SK-N-SH (cell line): ENCODE measurements at regions not wholly inside any gene's neighbourhood (a gene's known extent, or its start where the extent isn't known, plus 50 kb on each side); places are given as distances from the start of the nearest gene placed in this dataset.

Experiments
- CTCF ChIA-PET: fragments of 300-600, 350-600 bp; formaldehyde crosslinking; extraction: SDS; loops from one replicate; lab custom pipeline; 2021; lab: Yijun Ruan, JAX
- POLR2A ChIA-PET: fragments of 350-600 bp; sonication (Branson Sonifier 250); formaldehyde crosslinking; extraction: SDS; loops from one replicate; lab custom pipeline; 2020; ENCODE audit warnings: antibody characterized with exemption, inconsistent platforms; lab: Yijun Ruan, JAX
- DNase-seq: peaks from one replicate; pipeline ENCODE4 v3.0.0; 2012
- H2AFZ ChIP-seq: fragments of 200-600 bp; sonication (generic); 2 replicates; pipeline ENCODE4 v1.8.1; 2016; ENCODE audit warnings: antibody characterized with exemption, mild to moderate bottlenecking, low read depth
- H3F3A ChIP-seq: fragments of 200-600 bp; sonication (generic); replicated peaks from 2 replicates; pipeline ENCODE3; 2016; ENCODE audit warnings: antibody characterized with exemption, mild to moderate bottlenecking; ENCODE audit not compliant: insufficient read depth
- H3K27ac ChIP-seq, 2 experiments: fragments of 200-500 bp in 1 of 2; fragments of 200-600 bp in 1 of 2; sonication (Bioruptor generic) in 1 of 2; sonication (generic), shearing (Covaris generic) in 1 of 2; 2 replicates each; pipeline versions ENCODE4 v1.5.1 to v1.6.1; 2014 to 2016; ENCODE audit warnings: low read depth in 2 of 2, inconsistent platforms in 1 of 2, low read length in 1 of 2, mild to moderate bottlenecking in 1 of 2, mixed read lengths in 1 of 2
- H3K27me3 ChIP-seq: fragments of 200-600 bp; sonication (generic), shearing (Covaris generic); 2 replicates; pipeline ENCODE4 v1.6.1; 2016; ENCODE audit warnings: mixed run types; ENCODE audit not compliant: insufficient read depth
- H3K36me3 ChIP-seq, 2 experiments: fragments of 200-500 bp in 1 of 2; fragments of 200-600 bp in 1 of 2; sonication (Bioruptor generic) in 1 of 2; sonication (generic) in 1 of 2; replicated peaks in 1 of 2; 2 replicates each; pipeline versions ENCODE3 to v1.5.1; 2014 to 2016; ENCODE audit warnings: low read length in 1 of 2, mild to moderate bottlenecking in 1 of 2; ENCODE audit not compliant: insufficient read depth in 2 of 2, control insufficient read depth in 1 of 2
- H3K4me1 ChIP-seq, 2 experiments: fragments of 200-500 bp in 1 of 2; fragments of 200-600 bp in 1 of 2; sonication (Bioruptor generic) in 1 of 2; sonication (generic), shearing (Covaris generic) in 1 of 2; 2 replicates each; pipeline versions ENCODE4 v1.5.1 to v1.6.1; 2014 to 2016; ENCODE audit warnings: low read depth in 1 of 2, low read length in 1 of 2, mixed run types in 1 of 2; ENCODE audit not compliant: insufficient read depth in 2 of 2, control insufficient read depth in 1 of 2
- H3K4me2 ChIP-seq: fragments of 200-600 bp; sonication (generic), shearing (Covaris generic); 2 replicates; pipeline ENCODE4 v1.6.1; 2017; ENCODE audit warnings: mixed run types
- H3K4me3 ChIP-seq, 2 experiments: fragments of 200-500 bp in 1 of 2; fragments of 200-600 bp in 1 of 2; sonication (Bioruptor generic) in 1 of 2; sonication (generic), shearing (Covaris generic) in 1 of 2; 2 replicates each; pipeline versions ENCODE4 v1.5.1 to v1.8.1; 2014 to 2016; ENCODE audit warnings: low read depth in 2 of 2, inconsistent platforms in 1 of 2, low read length in 1 of 2, mild to moderate bottlenecking in 1 of 2, mixed read lengths in 1 of 2, moderate library complexity in 1 of 2
- H3K79me2 ChIP-seq: fragments of 200-600 bp; sonication (generic); 2 replicates; pipeline ENCODE4 v1.8.1; 2017; ENCODE audit warnings: mild to moderate bottlenecking; ENCODE audit not compliant: insufficient read depth
- H3K9ac ChIP-seq: fragments of 200-600 bp; sonication (generic); 2 replicates; pipeline ENCODE4 v1.6.1; 2017; ENCODE audit warnings: mixed run types
- H3K9me2 ChIP-seq: fragments of 200-600 bp; sonication (generic); 2 replicates; pipeline ENCODE4 v1.6.1; 2017; ENCODE audit warnings: mixed run types
- H3K9me3 ChIP-seq: fragments of 200-600 bp; sonication (generic); 2 replicates; pipeline ENCODE4 v1.6.1; 2017; ENCODE audit warnings: mixed run types, mild to moderate bottlenecking, moderate library complexity
- H4K20me1 ChIP-seq: fragments of 200-600 bp; sonication (generic); 2 replicates; pipeline ENCODE4 v1.6.1; 2017; ENCODE audit warnings: mild to moderate bottlenecking, mixed run types; ENCODE audit not compliant: insufficient read depth
- CHD2 ChIP-seq: fragments of 150-350 bp; IDR thresholded peaks from 2 replicates; pipeline ENCODE4 v1.6.1; 2018; ENCODE audit warnings: low read length; ENCODE audit not compliant: partially characterized antibody
- ELF1 ChIP-seq: IDR thresholded peaks from 2 replicates; pipeline ENCODE4 v1.4.0; 2012
- EZH2phosphoT487 ChIP-seq: fragments of 200-600 bp; sonication (generic); IDR thresholded peaks from 2 replicates; pipeline ENCODE4 v1.6.1; 2017; ENCODE audit warnings: low read depth, mixed run types, mild to moderate bottlenecking, antibody characterized with exemption, moderate library complexity, borderline replicate concordance
- FOSL2 ChIP-seq: IDR thresholded peaks from 2 replicates; pipeline ENCODE4 v1.4.0; 2012; ENCODE audit warnings: low read depth, mild to moderate bottlenecking, moderate library complexity, borderline replicate concordance
- FOXJ3 ChIP-seq: sonication (generic); formaldehyde crosslinking; IDR thresholded peaks from 2 replicates; pipeline ENCODE4 v1.5.1; 2020; ENCODE audit warnings: mild to moderate bottlenecking, missing genetic modification reagents
- FOXM1 ChIP-seq: IDR thresholded peaks from 2 replicates; pipeline ENCODE4 v1.4.0; 2012; ENCODE audit warnings: low read depth, mild to moderate bottlenecking
- GABPA ChIP-seq: IDR thresholded peaks from 2 replicates; pipeline ENCODE4 v1.4.0; 2012; ENCODE audit warnings: low read depth, mild to moderate bottlenecking
- IRF3 ChIP-seq: fragments of 150-350 bp; IDR thresholded peaks from 2 replicates; pipeline ENCODE4 v1.6.1; 2016; ENCODE audit warnings: mild to moderate bottlenecking, low read depth, low read length
- JUND ChIP-seq: IDR thresholded peaks from 2 replicates; pipeline ENCODE4 v1.4.0; 2012
- MEF2A ChIP-seq: IDR thresholded peaks from 2 replicates; pipeline ENCODE4 v1.4.0; 2012; ENCODE audit warnings: low read depth, borderline replicate concordance
- POLR2AphosphoS5 ChIP-seq: IDR thresholded peaks from 2 replicates; pipeline ENCODE4 v1.6.1; 2012; ENCODE audit warnings: low read depth, low read length
- RAD21 ChIP-seq: IDR thresholded peaks from 2 replicates; pipeline ENCODE4 v1.6.1; 2012; ENCODE audit warnings: mild to moderate bottlenecking, low read length
- RCOR1 ChIP-seq: fragments of 150-350 bp; IDR thresholded peaks from 2 replicates; pipeline ENCODE4 v1.6.1; 2017; ENCODE audit warnings: antibody characterized with exemption, low read length
- RFX5 ChIP-seq: IDR thresholded peaks from 2 replicates; pipeline ENCODE4 v1.6.1; 2012; ENCODE audit warnings: mild to moderate bottlenecking, improper control_type of control experiment, low read length
- SIN3A ChIP-seq: IDR thresholded peaks from 2 replicates; pipeline ENCODE4 v1.6.1; 2012; ENCODE audit warnings: low read depth, mild to moderate bottlenecking, low read length, moderate library complexity, borderline replicate concordance
- TEAD4 ChIP-seq: IDR thresholded peaks from 2 replicates; pipeline ENCODE4 v1.4.0; 2012; ENCODE audit warnings: mild to moderate bottlenecking, borderline replicate concordance; ENCODE audit not compliant: insufficient read depth
- YY1 ChIP-seq: IDR thresholded peaks from 2 replicates; pipeline ENCODE4 v1.4.0; 2012; ENCODE audit warnings: low read depth, mild to moderate bottlenecking
- WGBS: methylation state at CpG from one replicate; pipeline ENCODE4 v1.1.6; 2017; ENCODE audit warnings: low lambda C conversion rate; 5-methylcytosine and 5-hydroxymethylcytosine counted together
- TF ChIP-seq, protein P1 (sequence below): fragments of 150-350 bp; IDR thresholded peaks from 2 replicates; pipeline ENCODE4 v1.6.1; 2017; ENCODE audit warnings: antibody characterized with exemption, low read length, low read depth, borderline replicate concordance
- TF ChIP-seq, protein P2 (sequence below): IDR thresholded peaks from 2 replicates; pipeline ENCODE4 v1.4.0; 2012; ENCODE audit warnings: low read depth, borderline replicate concordance
- TF ChIP-seq, protein P3 (sequence below): IDR thresholded peaks from 2 replicates; pipeline ENCODE4 v1.4.0; 2012; ENCODE audit warnings: low read depth

DNA sequence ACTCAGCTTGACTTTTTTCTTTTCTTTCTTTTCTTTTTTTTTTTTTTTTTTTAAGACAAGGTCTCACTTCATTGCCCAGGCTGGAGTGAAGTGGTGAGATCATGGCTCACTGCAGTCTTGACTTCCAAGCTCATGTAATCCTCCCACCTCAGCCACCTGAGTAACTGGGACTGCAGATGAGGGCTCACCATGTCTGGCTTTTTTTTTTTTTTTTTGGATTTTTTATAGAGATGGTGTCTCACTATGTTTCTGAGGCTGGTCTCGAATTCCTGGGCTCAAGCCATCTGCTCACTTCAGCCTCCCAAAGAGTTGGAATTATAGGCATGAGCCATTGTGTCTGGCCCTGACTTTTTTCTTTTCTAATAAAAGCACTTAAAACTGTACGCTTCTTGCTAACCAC is 358.2 kb upstream of the IGFBP3 start:
- Histone ChIP-seq H2AFZ (no peak overlapping the region), H3K27ac (no peak overlapping the region), H3K27me3 (no peaks in the 10 kb centered on the region), H3K4me3 (no peak overlapping the region), H3K9me2 (no peaks in the 10 kb centered on the region), H4K20me1 (no peaks in the 10 kb centered on the region), H3K4me2 (no peak overlapping the region), H3K9me3 (no peaks in the 10 kb centered on the region), H3K4me1 (no peaks in the 10 kb centered on the region)
- WGBS: 79% methylated on average over 2 of the region's 2 CpGs
- DNase-seq: no peak
- CTCF ChIA-PET: no interaction called here
- POLR2A ChIA-PET: no interaction called here
- TF ChIP-seq FOSL2: no peak
- no peak for TF ChIP-seq RCOR1
- no peak for TF ChIP-seq ELF1
- TF ChIP-seq, protein P1, sequence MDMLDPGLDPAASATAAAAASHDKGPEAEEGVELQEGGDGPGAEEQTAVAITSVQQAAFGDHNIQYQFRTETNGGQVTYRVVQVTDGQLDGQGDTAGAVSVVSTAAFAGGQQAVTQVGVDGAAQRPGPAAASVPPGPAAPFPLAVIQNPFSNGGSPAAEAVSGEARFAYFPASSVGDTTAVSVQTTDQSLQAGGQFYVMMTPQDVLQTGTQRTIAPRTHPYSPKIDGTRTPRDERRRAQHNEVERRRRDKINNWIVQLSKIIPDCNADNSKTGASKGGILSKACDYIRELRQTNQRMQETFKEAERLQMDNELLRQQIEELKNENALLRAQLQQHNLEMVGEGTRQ: no peak
- TF ChIP-seq, protein P2, sequence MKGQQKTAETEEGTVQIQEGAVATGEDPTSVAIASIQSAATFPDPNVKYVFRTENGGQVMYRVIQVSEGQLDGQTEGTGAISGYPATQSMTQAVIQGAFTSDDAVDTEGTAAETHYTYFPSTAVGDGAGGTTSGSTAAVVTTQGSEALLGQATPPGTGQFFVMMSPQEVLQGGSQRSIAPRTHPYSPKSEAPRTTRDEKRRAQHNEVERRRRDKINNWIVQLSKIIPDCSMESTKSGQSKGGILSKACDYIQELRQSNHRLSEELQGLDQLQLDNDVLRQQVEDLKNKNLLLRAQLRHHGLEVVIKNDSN: no peak
- TF ChIP-seq CHD2: no peak
- no peak for TF ChIP-seq FOXJ3 (CRISPR knock-in tag)
- TF ChIP-seq, all 33 proteins: peak for 0
- Histone ChIP-seq H3K79me2 (no peaks in the 10 kb centered on the region), H3K36me3 (no peaks in the 10 kb centered on the region), H3K9ac (no peak overlapping the region), H3F3A (no peaks in the 10 kb centered on the region)

DNA sequence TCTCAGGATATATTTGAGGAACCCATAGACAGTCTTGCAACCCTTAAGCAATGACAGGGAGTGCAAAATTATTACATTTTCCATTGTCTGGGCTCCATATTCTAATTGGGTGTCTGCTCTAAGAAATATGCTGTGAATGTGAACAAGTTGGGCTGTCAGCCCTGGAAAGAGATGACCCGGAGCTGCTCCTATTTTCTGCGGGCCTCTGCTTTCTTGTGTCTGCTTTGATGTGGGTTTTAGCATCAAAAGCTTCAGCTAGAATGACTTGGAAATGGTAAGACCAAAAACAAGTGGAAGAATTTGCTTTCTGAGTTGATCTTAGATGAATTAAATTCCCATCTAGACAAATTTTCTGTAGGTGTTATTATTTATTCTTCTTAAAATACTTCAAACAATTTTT is 343.6 kb upstream of the IGFBP3 start:
- DNase-seq: no peak
- Histone ChIP-seq H3K36me3 (no peaks in the 10 kb centered on the region), H4K20me1 (no peaks in the 10 kb centered on the region), H3K27ac (no peak overlapping the region), H3K9me3 (peaks cover 12% of the 10 kb centered on the region), H3K4me1 (no peaks in the 10 kb centered on the region), H3K9me2 (no peaks in the 10 kb centered on the region), H3K9ac (no peak overlapping the region), H3K4me3 (no peak overlapping the region), H3K79me2 (no peaks in the 10 kb centered on the region), H3K4me2 (no peak overlapping the region), H3K27me3 (no peaks in the 10 kb centered on the region), H2AFZ (no peak overlapping the region), H3F3A (peaks cover 7% of the 10 kb centered on the region)
- POLR2A ChIA-PET: no interaction called here
- 69% methylated on average over 2 of the region's 2 CpGs for WGBS
- TF ChIP-seq SIN3A (no peak), IRF3 (no peak), RFX5 (no peak), GABPA (no peak), FOXJ3 (CRISPR knock-in tag) (no peak), POLR2AphosphoS5 (no peak), FOXM1 (no peak), FOSL2 (no peak), MEF2A (no peak), YY1 (no peak), EZH2phosphoT487 (no peak), JUND (no peak), RCOR1 (no peak), TEAD4 (no peak), RAD21 (no peak)
- TF ChIP-seq, protein P3, sequence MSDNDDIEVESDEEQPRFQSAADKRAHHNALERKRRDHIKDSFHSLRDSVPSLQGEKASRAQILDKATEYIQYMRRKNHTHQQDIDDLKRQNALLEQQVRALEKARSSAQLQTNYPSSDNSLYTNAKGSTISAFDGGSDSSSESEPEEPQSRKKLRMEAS: no peak
- TF ChIP-seq, protein P2: no peak
- CTCF ChIA-PET: interaction anchor here (1.0 kb wide), 1 partner anchor 347 kb away, joined by 3 read pairs; no protein-coding TSS in a partner anchor
